ENCODE measurements at regions not wholly inside any gene's neighbourhood (a gene's known extent, or its start where the extent isn't known, plus 50 kb on each side); places are given as distances from the start of the nearest gene placed in this dataset.

DNA sequence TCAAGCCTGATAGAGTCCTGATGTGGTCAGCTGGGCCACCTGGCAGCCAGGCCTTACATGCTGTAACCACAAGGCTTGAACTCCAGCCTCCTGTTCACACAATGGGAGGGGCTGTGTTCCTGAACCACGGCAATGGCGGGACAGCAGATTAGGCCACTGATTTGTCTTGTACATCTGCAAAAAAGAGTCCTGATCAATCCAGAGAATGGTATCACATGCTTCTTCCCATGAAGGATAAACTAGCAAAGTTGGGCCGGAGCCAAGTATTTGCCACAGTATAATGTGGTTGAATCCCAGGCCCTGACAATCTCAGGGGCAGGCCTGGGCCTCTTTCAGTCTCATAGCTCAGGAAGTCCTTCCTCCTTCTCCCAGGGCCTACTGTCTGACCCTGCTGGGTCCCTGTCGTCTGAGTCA, 2182.5 kb upstream of the AGA start:
- H3K4me3 ChIP-seq (ENCODE audit: low read depth, low read length): no peak overlapping the region
- TF ChIP-seq, protein P1, sequence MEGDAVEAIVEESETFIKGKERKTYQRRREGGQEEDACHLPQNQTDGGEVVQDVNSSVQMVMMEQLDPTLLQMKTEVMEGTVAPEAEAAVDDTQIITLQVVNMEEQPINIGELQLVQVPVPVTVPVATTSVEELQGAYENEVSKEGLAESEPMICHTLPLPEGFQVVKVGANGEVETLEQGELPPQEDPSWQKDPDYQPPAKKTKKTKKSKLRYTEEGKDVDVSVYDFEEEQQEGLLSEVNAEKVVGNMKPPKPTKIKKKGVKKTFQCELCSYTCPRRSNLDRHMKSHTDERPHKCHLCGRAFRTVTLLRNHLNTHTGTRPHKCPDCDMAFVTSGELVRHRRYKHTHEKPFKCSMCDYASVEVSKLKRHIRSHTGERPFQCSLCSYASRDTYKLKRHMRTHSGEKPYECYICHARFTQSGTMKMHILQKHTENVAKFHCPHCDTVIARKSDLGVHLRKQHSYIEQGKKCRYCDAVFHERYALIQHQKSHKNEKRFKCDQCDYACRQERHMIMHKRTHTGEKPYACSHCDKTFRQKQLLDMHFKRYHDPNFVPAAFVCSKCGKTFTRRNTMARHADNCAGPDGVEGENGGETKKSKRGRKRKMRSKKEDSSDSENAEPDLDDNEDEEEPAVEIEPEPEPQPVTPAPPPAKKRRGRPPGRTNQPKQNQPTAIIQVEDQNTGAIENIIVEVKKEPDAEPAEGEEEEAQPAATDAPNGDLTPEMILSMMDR (conservative IDR thresholded peaks at IDR 0.05; ENCODE audit: low read depth, low read length): no peak
- no peak for DNase-seq (ENCODE audit: low read depth)

GRCh38 chr4:179625406-179625805, 2183.2 kb upstream of the AGA start:
- TF ChIP-seq, protein P1 (conservative IDR thresholded peaks at IDR 0.05; ENCODE audit: low read depth, low read length): peak; percentile 30
- DNase-seq (ENCODE audit: low read depth): no peak
- H3K4me3 ChIP-seq (ENCODE audit: low read depth, low read length): no peak overlapping the region

DNA sequence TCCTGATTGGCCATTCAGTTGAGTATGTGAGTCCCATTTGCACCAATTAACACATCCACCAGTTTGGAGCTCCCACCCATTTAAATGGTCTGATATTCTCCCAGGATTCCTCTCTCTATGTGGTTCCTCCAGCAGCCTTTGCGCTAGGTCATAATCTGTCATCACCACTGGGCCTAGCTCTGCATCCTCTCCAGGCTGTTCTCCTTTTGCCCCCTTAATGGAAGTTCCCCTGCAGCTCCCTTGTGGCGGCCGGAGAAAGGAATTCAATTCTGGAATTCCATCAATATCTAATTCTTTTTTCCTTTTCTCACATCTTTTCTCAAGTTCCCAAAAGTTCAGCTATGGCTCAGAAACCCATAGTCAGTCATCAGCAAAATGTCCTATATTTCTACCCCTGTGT, 2184.4 kb upstream of the AGA start:
- DNase-seq (ENCODE audit: low read depth): no peak
- H3K4me3 ChIP-seq (ENCODE audit: low read depth, low read length): no peak overlapping the region
- TF ChIP-seq, protein P1 (conservative IDR thresholded peaks at IDR 0.05; ENCODE audit: low read depth, low read length): peak; percentile 20

- TF ChIP-seq, protein P1 (conservative IDR thresholded peaks at IDR 0.05; ENCODE audit: low read depth, low read length): no peak
- H3K4me3 ChIP-seq (ENCODE audit: low read depth, low read length): no peak overlapping the region
- DNase-seq (ENCODE audit: low read depth): no peak
Observed at GRCh38 chr4:179631321-179631720, 2189.1 kb upstream of the AGA start.

GRCh38 chr4:179634862-179635261, 2192.6 kb upstream of the AGA start:
- no peak overlapping the region for H3K4me3 ChIP-seq (ENCODE audit: low read depth, low read length)
- DNase-seq (ENCODE audit: low read depth): no peak
- TF ChIP-seq, protein P1 (conservative IDR thresholded peaks at IDR 0.05; ENCODE audit: low read depth, low read length): no peak

DNA sequence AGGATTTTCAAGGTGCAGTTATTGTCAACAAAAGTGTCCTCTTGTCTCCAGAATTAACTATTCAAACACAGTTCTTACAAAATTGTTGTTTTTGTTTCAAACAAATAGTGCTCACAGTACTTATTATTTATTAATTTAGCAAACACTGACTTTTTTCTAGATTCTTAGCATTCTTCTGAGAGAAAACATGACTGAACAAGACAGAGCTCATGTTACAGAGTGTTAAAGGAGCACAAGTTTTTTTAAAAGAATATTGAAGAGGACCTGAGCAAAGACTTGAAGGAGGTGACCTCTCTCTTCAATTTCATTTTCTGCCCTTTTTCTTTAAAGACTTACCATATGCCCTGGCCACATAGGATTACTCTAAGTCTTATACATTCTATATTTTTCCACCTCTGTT, 2220.3 kb upstream of the AGA start:
- no peak for DNase-seq (ENCODE audit: low read depth)
- no peak overlapping the region for H3K4me3 ChIP-seq (ENCODE audit: low read depth, low read length)
- TF ChIP-seq, protein P1 (conservative IDR thresholded peaks at IDR 0.05; ENCODE audit: low read depth, low read length): no peak

DNA sequence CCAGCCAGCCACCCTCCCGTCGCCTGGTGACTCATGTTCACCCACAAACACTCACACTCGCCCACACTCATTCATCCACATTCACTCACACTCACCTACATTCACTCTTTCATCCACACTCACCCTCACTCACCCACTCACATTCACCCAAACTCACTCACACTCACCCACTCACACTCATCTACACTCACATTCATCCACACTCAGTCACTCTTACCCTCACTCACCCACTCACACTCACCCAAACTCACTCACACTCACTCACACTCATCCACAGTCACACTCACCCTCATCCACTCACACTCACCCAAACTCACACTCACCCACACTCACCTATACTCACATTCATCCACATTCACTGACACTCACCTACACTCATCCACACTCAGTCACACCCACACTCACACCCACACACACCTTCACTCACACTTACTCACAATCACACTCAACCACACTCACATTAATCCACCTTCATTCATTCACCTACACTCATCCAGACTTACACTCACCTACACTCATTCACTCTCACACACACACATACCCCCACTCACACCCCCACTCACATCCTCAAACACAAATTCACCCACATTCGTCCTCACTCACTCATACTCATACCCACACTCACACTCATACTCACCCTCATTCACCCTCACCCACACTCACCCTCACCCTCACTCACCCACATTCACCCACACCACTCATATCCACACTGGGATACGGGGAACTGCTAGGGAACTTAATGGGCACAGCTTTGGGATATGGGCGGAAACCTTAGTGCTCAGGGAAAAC, 2221.6 kb upstream of the AGA start:
- TF ChIP-seq, protein P1 (conservative IDR thresholded peaks at IDR 0.05; ENCODE audit: low read depth, low read length): no peak
- no peak overlapping the region for H3K4me3 ChIP-seq (ENCODE audit: low read depth, low read length)
- DNase-seq (ENCODE audit: low read depth): no peak

Measured in epithelial cell of proximal tubule (primary cell).